ENCODE measurements at regions not wholly inside any gene's neighbourhood (a gene's known extent, or its start where the extent isn't known, plus 50 kb on each side); places are given as distances from the start of the nearest gene placed in this dataset.
"Not testable (repeated sequence)": the region's sequence is repeated elsewhere in the genome, so short reads cannot be mapped to it uniquely, and the experiment has no call there.

GRCh38 chr14:104230946-104231345, 92.6 kb downstream of the KIF26A start:
- peaks cover 4% of the 10 kb centered on the region for H3K4me1 ChIP-seq (ENCODE audit: control insufficient read depth, insufficient read depth, low read length)
- no peak overlapping the region for H3K27ac ChIP-seq (ENCODE audit: low read depth, low read length)
- no peak overlapping the region for H3K4me3 ChIP-seq (ENCODE audit: low read length)
- H3K9ac ChIP-seq (ENCODE audit: low read length): no peak overlapping the region
- H3K36me3 ChIP-seq (ENCODE audit: control insufficient read depth, insufficient read depth, low read length): no peaks in the 10 kb centered on the region
- H3K27me3 ChIP-seq (ENCODE audit: control insufficient read depth, insufficient read depth, low read length): no peaks in the 10 kb centered on the region

GRCh38 chr14:104232070-104232484, 93.7 kb downstream of the KIF26A start:
- no peak overlapping the region for H3K27ac ChIP-seq (ENCODE audit: low read depth, low read length)

GRCh38 chr14:104234007-104234786, 95.8 kb downstream of the KIF26A start:
- H3K4me3 ChIP-seq (ENCODE audit: low read length); H3K27ac ChIP-seq (ENCODE audit: low read depth, low read length); H3K36me3 ChIP-seq (ENCODE audit: control insufficient read depth, insufficient read depth, low read length); H3K9ac ChIP-seq (ENCODE audit: low read length); H3K4me1 ChIP-seq (ENCODE audit: control insufficient read depth, insufficient read depth, low read length); H3K27me3 ChIP-seq (ENCODE audit: control insufficient read depth, insufficient read depth, low read length): not testable (repeated sequence)

More at GRCh38 chr14:104232070-104232484, 93.7 kb downstream of the KIF26A start:
- Histone ChIP-seq H3K36me3 (ENCODE audit: control insufficient read depth, insufficient read depth, low read length) (no peaks in the 10 kb centered on the region), H3K27me3 (ENCODE audit: control insufficient read depth, insufficient read depth, low read length) (no peaks in the 10 kb centered on the region), H3K4me1 (ENCODE audit: control insufficient read depth, insufficient read depth, low read length) (peaks cover 4% of the 10 kb centered on the region), H3K9ac (ENCODE audit: low read length) (no peak overlapping the region), H3K4me3 (ENCODE audit: low read length) (no peak overlapping the region)

GRCh38 chr14:104235686-104236085, 97.3 kb downstream of the KIF26A start:
- Histone ChIP-seq H3K27me3 (ENCODE audit: control insufficient read depth, insufficient read depth, low read length) (no peaks in the 10 kb centered on the region), H3K4me3 (ENCODE audit: low read length) (no peak overlapping the region), H3K27ac (ENCODE audit: low read depth, low read length) (no peak overlapping the region), H3K36me3 (ENCODE audit: control insufficient read depth, insufficient read depth, low read length) (no peaks in the 10 kb centered on the region), H3K4me1 (ENCODE audit: control insufficient read depth, insufficient read depth, low read length) (no peaks in the 10 kb centered on the region), H3K9ac (ENCODE audit: low read length) (no peak overlapping the region)

DNA sequence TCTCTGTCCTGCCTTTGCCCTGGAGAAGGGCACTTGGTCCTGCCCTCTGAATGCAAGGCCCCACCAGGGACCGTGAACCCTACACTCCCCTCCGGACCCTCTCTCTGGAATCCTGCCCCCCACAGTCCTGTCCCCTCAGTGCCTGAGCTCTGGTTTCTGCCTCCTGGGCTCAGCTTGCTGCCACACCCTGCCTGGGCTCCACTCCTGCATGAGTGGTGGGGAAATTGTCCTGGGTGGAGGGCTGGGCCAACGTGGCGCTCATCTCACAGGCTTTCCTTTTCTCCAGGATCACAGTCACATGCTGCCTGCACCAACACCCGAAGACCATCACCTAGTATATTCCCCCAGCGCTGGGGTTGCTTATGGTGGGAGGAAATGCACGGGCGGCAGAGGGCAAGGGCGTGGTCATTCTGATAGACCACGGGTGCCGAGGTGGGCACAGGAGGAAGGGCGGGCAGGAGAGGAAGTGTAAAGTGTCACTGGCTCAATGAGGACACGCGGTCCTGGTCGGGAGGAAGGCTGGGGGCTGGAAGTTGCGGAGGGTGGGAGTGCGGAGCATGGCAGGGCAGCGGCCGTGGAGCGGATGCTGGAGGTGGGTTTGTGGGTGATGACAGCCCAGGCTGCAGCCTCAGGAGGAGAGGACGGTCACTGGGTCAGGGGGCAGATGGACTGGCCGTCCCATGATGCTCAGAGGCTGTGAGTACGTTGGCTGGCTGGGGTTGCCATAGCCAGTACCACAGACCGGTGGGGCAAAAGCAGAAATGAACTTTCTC, 99.5 kb downstream of the KIF26A start:
- Histone ChIP-seq H3K27me3 (ENCODE audit: control insufficient read depth, insufficient read depth, low read length) (no peaks in the 10 kb centered on the region), H3K27ac (ENCODE audit: low read depth, low read length) (no peak overlapping the region), H3K9ac (ENCODE audit: low read length) (no peak overlapping the region), H3K4me1 (ENCODE audit: control insufficient read depth, insufficient read depth, low read length) (no peaks in the 10 kb centered on the region), H3K4me3 (ENCODE audit: low read length) (no peak overlapping the region), H3K36me3 (ENCODE audit: control insufficient read depth, insufficient read depth, low read length) (no peaks in the 10 kb centered on the region)

GRCh38 chr14:104238424-104239184, 100.2 kb downstream of the KIF26A start:
- Histone ChIP-seq H3K27ac (ENCODE audit: low read depth, low read length) (no peak overlapping the region), H3K27me3 (ENCODE audit: control insufficient read depth, insufficient read depth, low read length) (no peaks in the 10 kb centered on the region), H3K4me3 (ENCODE audit: low read length) (no peak overlapping the region), H3K4me1 (ENCODE audit: control insufficient read depth, insufficient read depth, low read length) (no peaks in the 10 kb centered on the region), H3K36me3 (ENCODE audit: control insufficient read depth, insufficient read depth, low read length) (no peaks in the 10 kb centered on the region), H3K9ac (ENCODE audit: low read length) (no peak overlapping the region)

DNA sequence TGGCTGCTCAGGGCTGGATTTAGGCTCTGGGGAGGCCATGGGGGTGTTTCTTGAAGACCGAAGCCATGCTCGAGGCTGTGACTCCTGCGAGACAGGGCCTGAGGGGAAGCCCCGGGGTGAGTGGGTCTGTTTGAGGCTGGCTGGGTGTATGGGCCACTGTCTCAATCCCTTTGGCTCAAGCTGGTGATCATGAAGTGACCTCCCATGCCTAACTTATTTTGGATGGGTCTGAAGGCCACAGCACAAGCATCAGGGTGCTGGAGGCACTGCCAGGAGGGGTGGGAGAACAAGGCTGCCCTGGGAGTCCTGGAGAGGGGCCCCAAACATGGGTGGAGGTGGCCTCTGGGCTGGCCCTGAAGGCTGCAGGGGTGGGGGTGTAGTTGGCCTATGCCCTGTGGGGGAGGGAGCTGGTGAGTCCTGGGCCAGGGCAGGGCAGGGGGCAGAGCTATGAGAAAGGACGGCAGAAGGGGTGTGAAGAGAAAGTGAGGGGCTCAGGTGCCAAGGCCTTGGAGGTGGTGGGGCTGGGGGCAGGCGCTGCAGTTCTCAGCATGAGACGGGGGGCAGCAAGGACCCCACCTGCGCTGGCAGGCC, 100.9 kb downstream of the KIF26A start:
- H3K9ac ChIP-seq (ENCODE audit: low read length): no peak overlapping the region
- H3K4me3 ChIP-seq (ENCODE audit: low read length): no peak overlapping the region
- no peaks in the 10 kb centered on the region for H3K27me3 ChIP-seq (ENCODE audit: control insufficient read depth, insufficient read depth, low read length)
- no peaks in the 10 kb centered on the region for H3K4me1 ChIP-seq (ENCODE audit: control insufficient read depth, insufficient read depth, low read length)
- no peaks in the 10 kb centered on the region for H3K36me3 ChIP-seq (ENCODE audit: control insufficient read depth, insufficient read depth, low read length)
- no peak overlapping the region for H3K27ac ChIP-seq (ENCODE audit: low read depth, low read length)

DNA sequence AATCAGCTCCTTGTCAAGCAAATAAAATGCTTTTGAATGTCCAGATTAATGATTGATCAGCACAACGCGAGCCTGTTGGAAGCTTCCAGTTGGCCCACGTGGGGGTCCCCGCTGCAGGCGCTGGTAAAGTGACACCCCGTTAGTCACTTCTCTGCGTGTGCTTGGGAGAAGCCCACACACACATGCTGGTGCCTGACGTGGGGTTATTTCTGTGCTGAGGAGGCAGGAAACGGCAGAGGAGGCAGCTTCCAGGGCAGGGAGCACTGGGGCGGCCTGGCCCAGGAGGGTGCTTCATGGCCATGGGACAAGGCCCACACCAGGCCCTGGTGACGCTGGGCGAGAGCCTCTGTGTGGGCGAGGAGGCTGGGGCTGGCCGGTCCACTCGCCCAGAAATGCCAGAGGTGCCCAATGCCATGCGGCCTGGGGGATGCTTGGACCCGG, 101.5 kb downstream of the KIF26A start:
- no peak overlapping the region for H3K9ac ChIP-seq (ENCODE audit: low read length)
- no peak overlapping the region for H3K4me3 ChIP-seq (ENCODE audit: low read length)

GRCh38 chr14:104240434-104241157, 102.2 kb downstream of the KIF26A start:
- Histone ChIP-seq H3K27ac (ENCODE audit: low read depth, low read length) (no peak overlapping the region), H3K4me3 (ENCODE audit: low read length) (no peak overlapping the region), H3K9ac (ENCODE audit: low read length) (no peak overlapping the region), H3K4me1 (ENCODE audit: control insufficient read depth, insufficient read depth, low read length) (no peaks in the 10 kb centered on the region), H3K36me3 (ENCODE audit: control insufficient read depth, insufficient read depth, low read length) (no peaks in the 10 kb centered on the region), H3K27me3 (ENCODE audit: control insufficient read depth, insufficient read depth, low read length) (no peaks in the 10 kb centered on the region)

More for the DNA sequence above, 101.5 kb downstream of the KIF26A start:
- no peaks in the 10 kb centered on the region for H3K27me3 ChIP-seq (ENCODE audit: control insufficient read depth, insufficient read depth, low read length)
- no peaks in the 10 kb centered on the region for H3K4me1 ChIP-seq (ENCODE audit: control insufficient read depth, insufficient read depth, low read length)
- no peaks in the 10 kb centered on the region for H3K36me3 ChIP-seq (ENCODE audit: control insufficient read depth, insufficient read depth, low read length)
- no peak overlapping the region for H3K27ac ChIP-seq (ENCODE audit: low read depth, low read length)

- Histone ChIP-seq H3K4me1 (ENCODE audit: control insufficient read depth, insufficient read depth, low read length) (no peaks in the 10 kb centered on the region), H3K9ac (ENCODE audit: low read length) (no peak overlapping the region), H3K4me3 (ENCODE audit: low read length) (no peak overlapping the region), H3K36me3 (ENCODE audit: control insufficient read depth, insufficient read depth, low read length) (no peaks in the 10 kb centered on the region), H3K27ac (ENCODE audit: low read depth, low read length) (no peak overlapping the region), H3K27me3 (ENCODE audit: control insufficient read depth, insufficient read depth, low read length) (no peaks in the 10 kb centered on the region)
These were observed 104.8 kb downstream of the KIF26A start for GRCh38 chr14:104243200-104243599.

GRCh38 chr14:104244221-104245011, 106.0 kb downstream of the KIF26A start:
- H3K4me3 ChIP-seq (ENCODE audit: low read length): no peak overlapping the region
- no peaks in the 10 kb centered on the region for H3K4me1 ChIP-seq (ENCODE audit: control insufficient read depth, insufficient read depth, low read length)
- no peaks in the 10 kb centered on the region for H3K36me3 ChIP-seq (ENCODE audit: control insufficient read depth, insufficient read depth, low read length)
- no peak overlapping the region for H3K27ac ChIP-seq (ENCODE audit: low read depth, low read length)
- no peak overlapping the region for H3K9ac ChIP-seq (ENCODE audit: low read length)
- no peaks in the 10 kb centered on the region for H3K27me3 ChIP-seq (ENCODE audit: control insufficient read depth, insufficient read depth, low read length)

All from rectal smooth muscle tissue (tissue), 1 donor.